RWPE2 (cell line): ENCODE measurements at regions not wholly inside any gene's neighbourhood (a gene's known extent, or its start where the extent isn't known, plus 50 kb on each side); places are given as distances from the start of the nearest gene placed in this dataset.

Experiments used
- ATAC-seq: fragments of 200-7000 bp; cut with Tn5 transposase; 3 replicates; pipeline ENCODE4 v1.9.1; 2021; ENCODE audit warnings: low read depth
- DNase-seq: peaks from one replicate; pipeline ENCODE4 v3.0.0-alpha.2; 2020; ENCODE audit warnings: low spot score
- H3K27ac ChIP-seq: fragments of 450-650 bp; 2 replicates; pipeline ENCODE4 v1.5.1; 2017; ENCODE audit warnings: mild to moderate bottlenecking; ENCODE audit not compliant: poor library complexity, severe bottlenecking
- H3K27me3 ChIP-seq: fragments of 250-450 bp; sonication (Bioruptor Pico); 2 replicates; pipeline ENCODE4 v1.5.1; 2021; ENCODE audit warnings: mild to moderate bottlenecking, moderate library complexity; ENCODE audit not compliant: insufficient read depth, poor library complexity, severe bottlenecking
- H3K36me3 ChIP-seq: fragments of 250-450 bp; sonication (Bioruptor Pico); 2 replicates; pipeline ENCODE4 v1.5.1; 2020; ENCODE audit warnings: low read depth, mild to moderate bottlenecking, moderate library complexity
- H3K4me1 ChIP-seq: fragments of 250-450 bp; sonication (Bioruptor Pico); 2 replicates; pipeline ENCODE4 v1.5.1; 2021; ENCODE audit warnings: mild to moderate bottlenecking, moderate library complexity; ENCODE audit not compliant: insufficient read depth, poor library complexity, severe bottlenecking
- H3K4me3 ChIP-seq: fragments of 250-450 bp; sonication (Bioruptor Pico); 2 replicates; pipeline ENCODE4 v1.5.1; 2021; ENCODE audit warnings: mild to moderate bottlenecking, moderate library complexity; ENCODE audit not compliant: severe bottlenecking
- H3K9me3 ChIP-seq: fragments of 250-450 bp; sonication (Bioruptor Pico); 2 replicates; pipeline ENCODE4 v1.5.1; 2021; ENCODE audit warnings: mild to moderate bottlenecking, moderate library complexity; ENCODE audit not compliant: severe bottlenecking
- TF ChIP-seq, protein P1 (sequence below): fragments of 450-650 bp; IDR thresholded peaks from one replicate; pipeline ENCODE4 v1.5.1; 2017; ENCODE audit warnings: mild to moderate bottlenecking, moderate library complexity; ENCODE audit not compliant: poor library complexity, severe bottlenecking

GRCh38 chr3:73254062-73254461 is 192.6 kb downstream of the EBLN2 start:
- DNase-seq (no peak), ATAC-seq (no peak)
- TF ChIP-seq, protein P1, sequence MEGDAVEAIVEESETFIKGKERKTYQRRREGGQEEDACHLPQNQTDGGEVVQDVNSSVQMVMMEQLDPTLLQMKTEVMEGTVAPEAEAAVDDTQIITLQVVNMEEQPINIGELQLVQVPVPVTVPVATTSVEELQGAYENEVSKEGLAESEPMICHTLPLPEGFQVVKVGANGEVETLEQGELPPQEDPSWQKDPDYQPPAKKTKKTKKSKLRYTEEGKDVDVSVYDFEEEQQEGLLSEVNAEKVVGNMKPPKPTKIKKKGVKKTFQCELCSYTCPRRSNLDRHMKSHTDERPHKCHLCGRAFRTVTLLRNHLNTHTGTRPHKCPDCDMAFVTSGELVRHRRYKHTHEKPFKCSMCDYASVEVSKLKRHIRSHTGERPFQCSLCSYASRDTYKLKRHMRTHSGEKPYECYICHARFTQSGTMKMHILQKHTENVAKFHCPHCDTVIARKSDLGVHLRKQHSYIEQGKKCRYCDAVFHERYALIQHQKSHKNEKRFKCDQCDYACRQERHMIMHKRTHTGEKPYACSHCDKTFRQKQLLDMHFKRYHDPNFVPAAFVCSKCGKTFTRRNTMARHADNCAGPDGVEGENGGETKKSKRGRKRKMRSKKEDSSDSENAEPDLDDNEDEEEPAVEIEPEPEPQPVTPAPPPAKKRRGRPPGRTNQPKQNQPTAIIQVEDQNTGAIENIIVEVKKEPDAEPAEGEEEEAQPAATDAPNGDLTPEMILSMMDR, result no peak
- no peaks in the 10 kb centered on the region for H3K9me3 ChIP-seq
- H3K4me1 ChIP-seq, result no peaks in the 10 kb centered on the region
- H3K27ac ChIP-seq, result no peak overlapping the region
- H3K4me3 ChIP-seq, result no peak overlapping the region
- H3K36me3 ChIP-seq, result no peaks in the 10 kb centered on the region
- no peaks in the 10 kb centered on the region for H3K27me3 ChIP-seq

GRCh38 chr3:73255609-73256029 is 194.2 kb downstream of the EBLN2 start:
- no peaks in the 10 kb centered on the region for H3K27me3 ChIP-seq
- peak; percentile 86 for ATAC-seq
- no peak overlapping the region for H3K4me3 ChIP-seq
- no peaks in the 10 kb centered on the region for H3K4me1 ChIP-seq
- H3K27ac ChIP-seq, result no peak overlapping the region
- H3K36me3 ChIP-seq, result no peaks in the 10 kb centered on the region
- H3K9me3 ChIP-seq, result no peaks in the 10 kb centered on the region
- peak; percentile 61 for DNase-seq
- TF ChIP-seq, protein P1, result no peak

DNA sequence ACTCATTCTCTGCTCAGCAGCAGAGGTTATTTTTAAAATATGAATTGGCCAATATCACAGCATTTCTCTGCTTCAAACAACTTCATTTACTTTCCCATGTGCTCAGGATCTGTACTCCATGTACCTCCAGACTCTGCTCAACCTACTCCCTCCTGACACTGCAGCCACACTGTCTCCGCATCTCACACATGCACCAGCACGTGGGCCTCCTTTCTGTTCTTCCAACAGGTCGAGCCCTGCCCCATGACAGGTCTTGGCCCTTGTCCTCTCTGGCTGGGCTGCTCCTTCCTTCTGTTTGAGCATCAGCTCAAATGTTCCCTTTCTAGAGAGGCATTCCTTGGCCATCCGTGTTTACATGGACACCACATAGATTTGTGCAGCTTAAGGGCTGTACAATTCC is 195.7 kb downstream of the EBLN2 start:
- ATAC-seq, result no peak

GRCh38 chr3:73258057-73258456 is 196.6 kb downstream of the EBLN2 start:
- no peaks in the 10 kb centered on the region for H3K27me3 ChIP-seq
- no peaks in the 10 kb centered on the region for H3K9me3 ChIP-seq
- H3K4me1 ChIP-seq, result no peaks in the 10 kb centered on the region
- DNase-seq, result no peak
- no peaks in the 10 kb centered on the region for H3K36me3 ChIP-seq
- H3K27ac ChIP-seq, result no peak overlapping the region
- no peak for ATAC-seq
- H3K4me3 ChIP-seq, result no peak overlapping the region
- TF ChIP-seq, protein P1, result no peak

More for the DNA sequence above, 195.7 kb downstream of the EBLN2 start:
- no peak overlapping the region for H3K27ac ChIP-seq
- TF ChIP-seq, protein P1, result no peak
- H3K27me3 ChIP-seq, result no peaks in the 10 kb centered on the region
- no peaks in the 10 kb centered on the region for H3K4me1 ChIP-seq
- no peak overlapping the region for H3K4me3 ChIP-seq
- H3K9me3 ChIP-seq, result no peaks in the 10 kb centered on the region
- H3K36me3 ChIP-seq, result no peaks in the 10 kb centered on the region
- DNase-seq, result no peak

DNA sequence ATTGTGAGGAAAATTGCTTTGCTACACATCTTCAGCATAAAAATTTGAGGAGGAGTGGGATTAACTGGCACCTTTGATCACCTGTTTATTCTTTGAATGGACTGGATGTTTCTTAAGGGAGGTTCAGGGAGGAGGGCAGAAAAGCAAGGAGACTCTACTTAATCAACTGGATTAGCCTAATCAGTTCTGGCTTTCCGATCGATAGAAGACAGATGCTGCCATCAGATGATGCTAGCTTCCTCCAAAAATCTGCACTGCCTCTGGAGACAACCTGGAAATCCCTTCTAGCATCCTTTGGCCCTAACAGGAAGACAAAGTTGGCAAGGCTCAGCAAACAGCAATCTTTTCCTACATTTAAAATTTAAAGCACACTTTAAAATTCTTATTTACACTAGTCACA is 197.8 kb downstream of the EBLN2 start:
- Histone ChIP-seq H3K36me3 (no peaks in the 10 kb centered on the region), H3K9me3 (no peaks in the 10 kb centered on the region), H3K27ac (no peak overlapping the region), H3K4me1 (no peaks in the 10 kb centered on the region), H3K27me3 (no peaks in the 10 kb centered on the region), H3K4me3 (no peak overlapping the region)
- TF ChIP-seq, protein P1, result no peak
- ATAC-seq (no peak), DNase-seq (no peak)
